Smooth muscle cell (in vitro differentiated cells): ENCODE measurements at regions not wholly inside any gene's neighbourhood (a gene's known extent, or its start where the extent isn't known, plus 50 kb on each side); places are given as distances from the start of the nearest gene placed in this dataset.

ENCODE experiments used
- DNase-seq: peaks from one replicate; lab custom pipeline; 2025; ENCODE audit not compliant: unreplicated experiment; lab: John Stamatoyannopoulos, UW
- H2AFZ ChIP-seq: fragments of 200-600 bp; sonication (generic); 2 replicates; pipeline ENCODE4 v1.6.0; 2016; ENCODE audit warnings: antibody characterized with exemption, low read depth, mild to moderate bottlenecking
- H3F3A ChIP-seq: fragments of 200-600 bp; sonication (generic); 2 replicates; pipeline ENCODE4 v1.6.0; 2017; ENCODE audit warnings: antibody characterized with exemption, low read depth
- H3K27ac ChIP-seq: fragments of 200-600 bp; sonication (generic); 2 replicates; pipeline ENCODE4 v1.5.1; 2016; ENCODE audit warnings: low read depth, mild to moderate bottlenecking
- H3K27me3 ChIP-seq: fragments of 200-600 bp; sonication (generic); 2 replicates; pipeline ENCODE4 v1.6.1; 2016; ENCODE audit warnings: low read depth, mild to moderate bottlenecking
- H3K36me3 ChIP-seq: fragments of 200-600 bp; sonication (generic); 2 replicates; pipeline ENCODE4 v1.5.1; 2016; ENCODE audit warnings: low read depth
- H3K4me1 ChIP-seq: fragments of 200-600 bp; sonication (generic); 2 replicates; pipeline ENCODE4 v1.5.1; 2016; ENCODE audit warnings: low read depth
- H3K4me2 ChIP-seq: fragments of 200-600 bp; sonication (generic); 2 replicates; pipeline ENCODE4 v1.6.0; 2016; ENCODE audit warnings: mild to moderate bottlenecking
- H3K4me3 ChIP-seq: fragments of 200-600 bp; sonication (generic); 2 replicates; pipeline ENCODE4 v1.5.1; 2016; ENCODE audit warnings: mild to moderate bottlenecking
- H3K79me2 ChIP-seq: fragments of 200-600 bp; sonication (generic); 2 replicates; pipeline ENCODE4 v1.6.0; 2016; ENCODE audit warnings: low read depth, mild to moderate bottlenecking
- H3K9ac ChIP-seq: fragments of 200-600 bp; sonication (generic); 2 replicates; pipeline ENCODE4 v1.6.0; 2016; ENCODE audit warnings: low read depth
- H3K9me3 ChIP-seq: fragments of 200-600 bp; sonication (generic); replicated peaks from 2 replicates; pipeline ENCODE4 v1.5.1; 2016; ENCODE audit warnings: low read depth
- H4K20me1 ChIP-seq: fragments of 200-600 bp; sonication (generic); 2 replicates; pipeline ENCODE4 v1.6.0; 2016; ENCODE audit warnings: low read depth
- CTCF ChIP-seq: fragments of 200-600 bp; sonication (generic); IDR thresholded peaks from 2 replicates; pipeline ENCODE4 v1.5.1; 2017; ENCODE audit warnings: borderline replicate concordance, mild to moderate bottlenecking, antibody characterized with exemption; ENCODE audit not compliant: insufficient read depth, poor library complexity, severe bottlenecking
- WGBS: methylation state at CpG from one replicate; pipeline ENCODE4 v1.1.7; 2016; ENCODE audit warnings: low lambda C conversion rate; 5-methylcytosine and 5-hydroxymethylcytosine counted together

- Histone ChIP-seq H3K4me1 (no peaks in the 10 kb centered on the region), H3F3A (no peaks in the 10 kb centered on the region), H3K9ac (no peak overlapping the region), H3K36me3 (no peaks in the 10 kb centered on the region), H3K27ac (no peak overlapping the region), H3K9me3 (no peaks in the 10 kb centered on the region), H4K20me1 (no peaks in the 10 kb centered on the region), H3K4me3 (no peak overlapping the region), H2AFZ (no peak overlapping the region), H3K27me3 (no peaks in the 10 kb centered on the region), H3K79me2 (no peaks in the 10 kb centered on the region), H3K4me2 (no peak overlapping the region)
- no peak for TF ChIP-seq CTCF
- DNase-seq = no peak
- 90% methylated on average over 9 of the region's 9 CpGs for WGBS
Measured at GRCh38 chr14:101465795-101466448, 95.4 kb upstream of the DIO3 start.

- H3K4me3 ChIP-seq = no peak overlapping the region
- TF ChIP-seq CTCF = no peak
- no peak overlapping the region for H3K27ac ChIP-seq
- no peaks in the 10 kb centered on the region for H4K20me1 ChIP-seq
- no peaks in the 10 kb centered on the region for H3K4me1 ChIP-seq
- no peak overlapping the region for H3K9ac ChIP-seq
- no peaks in the 10 kb centered on the region for H3K79me2 ChIP-seq
- no peak for DNase-seq
- 87% methylated on average over 17 of the region's 17 CpGs for WGBS
- H3K9me3 ChIP-seq = no peaks in the 10 kb centered on the region
- H2AFZ ChIP-seq = no peak overlapping the region
- no peak overlapping the region for H3K4me2 ChIP-seq
- no peaks in the 10 kb centered on the region for H3K36me3 ChIP-seq
- no peaks in the 10 kb centered on the region for H3K27me3 ChIP-seq
- no peaks in the 10 kb centered on the region for H3F3A ChIP-seq
Measured at GRCh38 chr14:101466456-101467180, 94.7 kb upstream of the DIO3 start.

DNA sequence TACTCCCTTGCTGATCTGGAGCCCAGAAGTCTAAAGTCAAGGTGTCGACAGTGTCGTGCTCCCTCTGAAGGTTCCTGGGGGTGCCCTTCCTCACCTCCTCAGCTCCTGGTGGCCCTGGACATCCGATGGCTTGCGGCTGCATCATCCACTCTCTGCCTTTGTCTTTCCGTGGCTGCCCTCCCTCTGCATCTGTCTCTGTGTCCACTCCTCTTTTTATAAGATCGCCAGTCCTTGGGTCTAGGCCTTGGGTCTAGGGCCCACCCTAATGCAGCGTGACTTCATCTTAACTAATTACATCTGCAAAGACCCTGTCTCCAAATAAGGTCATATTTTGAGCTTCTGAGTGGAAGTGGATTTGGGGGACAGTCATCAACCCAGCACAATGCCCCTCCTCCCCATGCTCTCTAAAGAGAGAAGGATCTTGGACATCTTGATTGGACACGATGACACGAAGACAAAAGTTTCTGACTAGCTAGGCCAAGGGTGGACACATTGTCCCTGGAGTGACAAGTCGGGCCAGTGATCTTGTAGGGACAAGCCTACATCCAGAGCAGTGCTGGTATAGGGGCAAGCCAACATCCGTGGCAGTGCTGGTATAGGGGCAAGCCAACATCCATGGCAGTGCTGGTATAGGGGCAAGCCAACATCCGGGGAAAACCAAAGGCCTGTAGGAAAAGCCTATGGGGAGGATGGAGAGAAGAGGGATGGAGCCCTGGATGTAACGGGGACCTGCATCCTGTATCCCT is 93.9 kb upstream of the DIO3 start:
- Histone ChIP-seq H3K4me2 (no peak overlapping the region), H3K79me2 (no peaks in the 10 kb centered on the region), H3K27me3 (no peaks in the 10 kb centered on the region), H3K27ac (no peak overlapping the region), H3K9me3 (no peaks in the 10 kb centered on the region), H3K9ac (no peak overlapping the region), H2AFZ (no peak overlapping the region), H4K20me1 (no peaks in the 10 kb centered on the region), H3K4me1 (no peaks in the 10 kb centered on the region), H3F3A (no peaks in the 10 kb centered on the region), H3K4me3 (no peak overlapping the region), H3K36me3 (no peaks in the 10 kb centered on the region)
- 96% methylated on average over 13 of the region's 13 CpGs for WGBS
- no peak for DNase-seq
- TF ChIP-seq CTCF = no peak
